Fibroblast of mammary gland (primary cell): ENCODE measurements at regions not wholly inside any gene's neighbourhood (a gene's known extent, or its start where the extent isn't known, plus 50 kb on each side); places are given as distances from the start of the nearest gene placed in this dataset.

Source experiments
- DNase-seq: peaks from one replicate; pipeline ENCODE4 v3.0.0-alpha.2; 2010; ENCODE audit warnings: low read depth
- H3K4me3 ChIP-seq: 2 replicates; pipeline ENCODE4 v1.5.1; 2011; ENCODE audit warnings: low read depth, mild to moderate bottlenecking, low read length, moderate library complexity; ENCODE audit not compliant: control insufficient read depth
- CTCF ChIP-seq: conservative IDR thresholded peaks from 2 replicates; pipeline ENCODE4 v1.5.1; 2011; ENCODE audit warnings: low read depth, low read length, inconsistent platforms; ENCODE audit not compliant: control insufficient read depth, insufficient read depth

- no peak for TF ChIP-seq CTCF
- no peak for DNase-seq
- H3K4me3 ChIP-seq = no peak overlapping the region
Observed at GRCh38 chr2:32894119-32894728, 52.5 kb upstream of the LTBP1 start.

GRCh38 chr2:32895424-32895823 lies 51.3 kb upstream of the LTBP1 start:
- no peak overlapping the region for H3K4me3 ChIP-seq
- DNase-seq = no peak

More at GRCh38 chr2:32895424-32895823, 51.3 kb upstream of the LTBP1 start:
- TF ChIP-seq CTCF = no peak
